GM15510 (cell line): ENCODE measurements at regions not wholly inside any gene's neighbourhood (a gene's known extent, or its start where the extent isn't known, plus 50 kb on each side); places are given as distances from the start of the nearest gene placed in this dataset.

ENCODE experiments used
- POLR2A ChIP-seq: IDR thresholded peaks from 3 replicates; pipeline ENCODE4 v1.6.1; 2011; ENCODE audit warnings: borderline replicate concordance; ENCODE audit not compliant: insufficient read length; ENCODE audit errors: extremely low read depth

DNA sequence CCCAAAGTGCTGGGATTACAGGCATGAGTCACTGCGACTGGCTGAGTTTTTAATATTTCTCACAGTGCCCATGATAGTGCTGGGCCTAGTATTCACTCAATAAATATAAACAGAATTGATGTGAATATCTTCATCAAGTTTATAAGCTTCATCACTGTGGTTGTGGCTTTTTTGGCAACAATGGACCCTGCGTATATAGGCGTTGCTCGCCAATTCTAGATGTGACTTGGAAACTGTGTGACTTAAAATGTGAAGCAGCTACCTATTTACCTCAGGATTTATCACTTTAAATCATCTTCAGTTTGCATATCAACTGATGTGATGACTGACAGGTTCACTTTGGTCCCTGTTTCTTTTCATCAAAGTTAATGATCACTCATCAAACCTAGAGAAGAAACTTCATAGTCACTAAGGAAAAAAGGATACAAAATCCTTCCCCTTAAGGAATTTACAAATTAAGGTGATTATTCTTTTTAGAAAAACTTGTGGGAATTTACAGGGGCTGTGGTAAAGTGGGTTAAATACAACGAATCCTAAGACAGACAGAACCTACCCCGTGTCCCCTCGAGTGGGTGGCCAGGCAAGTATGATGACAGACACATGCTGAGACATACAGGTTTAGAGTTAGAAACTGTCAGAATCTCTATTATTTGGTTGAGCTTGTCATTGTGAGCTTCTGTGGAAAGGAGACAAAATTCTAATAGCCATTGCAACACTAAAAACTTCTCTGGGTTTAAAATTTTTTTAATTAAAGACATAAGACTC lies 101.3 kb downstream of the AKAP11 start:
- TF ChIP-seq POLR2A = no peak

DNA sequence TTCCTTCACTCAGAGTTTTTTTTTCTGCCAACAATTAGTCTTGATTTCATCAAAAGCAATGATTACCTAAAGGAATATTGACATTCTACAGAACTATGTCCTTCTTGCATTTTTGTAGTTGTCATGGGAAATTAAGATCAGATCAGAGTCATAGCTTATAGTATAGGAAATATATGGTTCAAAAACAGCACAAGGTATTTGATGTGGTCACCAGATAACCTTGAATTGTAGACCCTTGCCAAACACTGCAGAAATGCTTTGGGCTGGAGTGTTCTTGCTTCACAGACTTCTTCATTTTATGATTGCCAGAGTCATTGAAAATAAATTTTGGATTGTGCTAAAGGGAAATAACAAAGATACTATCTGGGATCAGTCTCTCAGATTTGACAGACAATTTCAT lies 103.7 kb downstream of the AKAP11 start:
- TF ChIP-seq POLR2A = no peak

DNA sequence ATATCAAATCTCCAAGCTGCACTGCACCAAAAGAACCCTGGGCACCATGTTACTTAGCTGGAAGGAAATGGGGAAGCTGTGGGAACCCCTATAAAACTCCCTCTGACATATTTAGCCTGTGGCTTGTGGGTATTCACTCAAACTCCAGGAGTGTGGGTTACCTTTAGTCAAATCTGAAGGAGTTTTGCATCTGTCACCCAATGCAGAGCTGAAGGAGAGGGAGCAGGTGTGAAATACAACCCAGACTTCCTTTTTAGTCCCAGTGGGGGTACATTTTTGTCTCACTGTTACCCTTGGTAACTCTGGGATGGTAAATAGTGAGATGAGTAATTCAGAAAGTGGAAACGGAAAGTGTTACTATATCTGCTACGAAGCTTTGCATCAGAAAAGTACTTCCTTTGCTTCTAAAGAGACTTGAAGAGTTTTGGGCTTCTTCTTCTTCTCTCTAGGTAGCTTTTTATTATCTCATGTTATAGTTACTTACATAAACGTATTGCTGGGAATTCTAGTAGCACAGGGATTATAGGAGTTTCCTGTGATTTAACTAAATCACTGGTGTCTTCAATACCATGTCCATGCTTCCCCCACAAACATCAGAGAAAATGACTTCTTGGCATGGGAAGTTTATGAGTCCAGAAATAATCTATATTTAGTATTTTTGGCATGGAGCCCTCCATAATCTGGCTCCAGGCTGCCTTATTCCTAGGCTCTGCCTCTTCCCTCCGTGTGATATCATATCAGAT lies 105.9 kb downstream of the AKAP11 start:
- no peak for TF ChIP-seq POLR2A

DNA sequence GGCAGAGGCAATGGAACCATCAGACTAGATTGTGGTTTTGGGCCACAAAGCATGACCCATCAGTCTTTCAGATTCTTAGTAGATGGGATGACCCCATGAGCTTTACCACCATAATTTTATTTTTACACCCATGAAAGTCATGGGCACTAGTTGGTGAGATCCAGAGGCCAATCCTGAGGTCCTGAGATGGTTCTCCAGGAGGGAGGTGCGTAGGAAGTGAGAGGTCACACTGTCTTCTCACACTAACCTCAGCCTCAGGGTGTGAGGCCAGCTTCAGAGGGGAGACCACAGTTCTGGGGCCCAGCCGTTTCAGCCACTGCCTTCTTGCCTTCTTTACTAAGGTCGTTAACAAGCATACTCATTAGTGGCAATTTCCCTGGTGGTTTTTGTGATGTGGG lies 106.4 kb downstream of the AKAP11 start:
- peak; percentile 31 for TF ChIP-seq POLR2A

DNA sequence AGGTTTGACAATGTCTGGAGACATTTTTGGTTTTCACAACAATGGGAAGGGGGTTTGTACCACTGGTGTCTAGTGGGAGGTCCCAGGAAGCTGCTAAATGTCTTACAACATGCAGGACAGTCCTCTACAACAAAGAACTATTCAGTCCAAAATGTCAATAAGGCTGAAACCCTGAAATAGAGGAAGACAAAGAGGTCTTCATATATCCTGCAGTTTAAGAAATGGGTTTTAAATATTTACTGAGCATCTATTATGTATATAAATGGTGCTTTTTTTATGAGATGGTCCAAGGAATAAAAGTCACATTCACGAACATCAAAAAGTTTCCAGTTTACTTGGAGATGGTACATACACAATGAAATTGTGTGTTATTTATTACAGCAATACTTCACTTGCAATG lies 107.3 kb downstream of the AKAP11 start:
- no peak for TF ChIP-seq POLR2A

DNA sequence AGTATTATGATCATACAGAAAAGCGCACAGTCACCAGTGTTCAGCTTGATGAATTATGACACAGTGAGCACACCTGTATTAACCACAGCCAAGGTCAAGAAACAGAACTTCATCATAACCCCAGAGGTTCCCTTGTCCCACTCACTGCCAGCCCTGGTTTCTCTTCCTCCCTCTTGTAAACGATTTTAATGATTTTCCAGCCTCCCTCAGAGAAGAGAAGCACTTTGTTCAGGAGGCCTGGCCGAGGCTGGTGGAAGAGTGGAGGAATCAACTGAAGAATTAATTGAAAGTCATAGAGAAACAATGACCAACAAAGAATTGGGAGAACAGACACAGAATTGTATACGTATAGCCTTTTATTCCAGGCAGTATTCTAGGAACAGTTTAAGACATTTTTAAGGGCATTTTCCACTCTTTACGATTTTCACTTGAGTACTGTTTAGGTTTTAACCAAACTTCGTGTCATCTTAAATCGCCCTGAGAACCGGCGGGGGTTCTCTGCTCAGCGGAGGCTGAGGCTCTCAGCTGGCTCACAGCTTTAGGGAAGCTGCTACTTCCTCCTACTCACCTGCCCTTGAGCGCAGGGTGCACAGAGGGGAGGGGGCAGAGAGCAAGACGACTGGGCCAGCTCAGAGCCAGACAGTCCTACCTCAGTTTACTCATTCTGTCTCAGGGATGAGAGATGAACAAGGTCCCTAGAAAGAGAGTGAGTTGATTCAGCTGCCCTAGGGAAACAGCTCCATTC lies 108.6 kb downstream of the AKAP11 start:
- no peak for TF ChIP-seq POLR2A

DNA sequence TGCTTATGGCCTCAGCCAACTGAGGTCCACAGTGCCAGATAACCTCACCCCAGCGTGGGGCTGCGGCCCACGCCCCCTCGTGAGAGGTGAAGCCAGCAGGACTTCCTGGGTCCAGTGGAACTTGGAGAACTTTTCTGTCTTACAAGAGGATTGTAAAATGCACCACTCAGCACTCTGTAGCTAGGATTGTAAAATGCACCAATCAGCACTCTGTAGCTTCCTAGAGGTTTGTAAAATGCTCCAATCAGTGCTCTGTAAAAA lies 109.1 kb downstream of the AKAP11 start:
- TF ChIP-seq POLR2A = no peak

DNA sequence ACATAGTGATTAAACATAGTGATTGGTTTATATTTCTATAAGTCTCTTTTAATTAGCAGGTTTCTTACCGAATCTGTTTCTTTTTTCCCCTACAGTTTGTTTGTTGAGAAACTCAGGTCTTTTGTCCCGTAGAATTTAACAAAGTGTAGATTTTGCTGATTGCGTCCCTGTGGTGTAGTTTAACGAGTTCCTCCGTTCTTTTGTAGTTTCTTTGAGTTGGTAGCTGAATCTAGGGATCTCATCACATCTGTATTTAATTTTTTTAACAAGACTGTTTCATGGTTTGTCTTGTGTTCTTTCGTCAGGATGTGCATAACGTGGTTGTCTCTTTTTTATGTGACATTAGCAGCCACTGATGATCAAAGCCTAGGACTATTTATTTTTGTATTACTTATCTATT lies 111.1 kb downstream of the AKAP11 start:
- TF ChIP-seq POLR2A = no peak

DNA sequence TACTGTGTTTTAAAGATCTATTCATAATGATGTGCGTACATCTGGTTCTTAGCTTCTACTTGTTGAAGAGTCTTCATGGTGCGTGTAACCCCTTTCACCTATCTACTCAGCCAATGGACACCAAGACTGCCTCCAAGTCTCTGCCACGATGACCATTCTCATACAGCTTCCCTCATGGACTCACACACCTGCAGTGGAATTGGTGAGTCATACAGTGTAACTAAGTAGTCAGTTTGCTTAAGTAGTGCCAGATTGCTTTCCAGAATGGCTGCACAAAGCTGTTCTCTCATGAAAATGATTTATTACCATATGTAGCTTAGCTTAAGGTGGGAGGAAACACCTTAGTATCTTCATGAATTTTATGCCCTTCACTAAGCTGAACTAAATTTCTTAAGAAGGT lies 112.3 kb downstream of the AKAP11 start:
- TF ChIP-seq POLR2A = no peak

DNA sequence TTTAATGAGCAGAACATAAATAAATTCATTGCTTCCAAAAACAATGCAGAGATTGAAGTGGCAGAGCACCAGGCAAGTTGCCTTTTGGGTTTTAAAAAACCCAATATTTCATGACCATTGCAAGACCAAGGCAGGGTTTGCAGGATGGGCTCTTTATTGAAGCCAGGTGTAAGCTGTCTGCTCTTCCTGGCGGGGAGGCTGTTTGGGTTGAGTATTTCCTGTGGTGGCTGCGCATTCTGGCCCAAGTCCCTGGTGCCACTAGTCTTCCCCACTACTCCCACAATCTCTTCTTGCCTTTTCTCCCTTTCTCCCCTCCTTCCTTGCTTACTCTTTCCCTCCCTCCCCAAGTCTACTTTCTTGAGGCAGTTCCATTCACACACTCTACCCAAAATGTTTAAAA lies 116.4 kb downstream of the AKAP11 start:
- TF ChIP-seq POLR2A = no peak

DNA sequence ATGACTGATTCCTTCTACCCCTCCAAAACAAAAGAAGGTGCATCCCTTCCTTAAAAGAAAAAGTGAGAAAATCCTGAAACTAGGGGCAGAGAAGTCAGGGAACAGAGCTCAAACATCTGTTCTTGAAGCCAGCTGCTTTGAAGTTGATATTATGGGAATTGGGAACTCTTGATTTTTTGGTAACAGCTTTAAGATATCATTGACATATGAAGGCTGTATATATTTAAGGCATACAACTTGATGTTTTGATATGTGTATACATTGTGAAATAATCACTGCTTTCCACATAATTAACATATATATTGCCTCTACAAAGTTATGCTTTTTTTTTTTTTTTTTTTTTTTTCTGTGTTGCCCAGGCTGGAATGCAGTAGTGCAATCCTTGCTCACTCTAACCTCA lies 117.1 kb downstream of the AKAP11 start:
- no peak for TF ChIP-seq POLR2A

DNA sequence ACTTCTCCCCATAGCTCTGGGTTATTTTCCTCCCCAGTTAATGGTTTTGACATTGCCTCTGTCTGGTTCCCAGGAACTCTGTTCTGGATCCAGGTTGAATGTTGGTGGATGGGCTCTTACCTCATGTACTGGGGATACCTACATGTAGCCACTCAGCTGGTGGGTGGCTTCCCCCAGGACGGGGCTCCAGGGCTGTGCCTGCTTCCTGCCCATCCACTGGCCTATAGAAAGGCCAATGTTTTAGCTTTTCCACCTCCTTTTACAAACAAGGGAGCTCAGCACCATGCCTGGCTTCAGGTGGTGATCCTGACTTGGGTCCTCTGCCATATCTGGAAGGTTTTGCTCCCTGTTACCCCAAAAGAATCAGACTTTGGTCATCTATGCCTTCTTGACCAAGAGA lies 120.2 kb downstream of the AKAP11 start:
- no peak for TF ChIP-seq POLR2A

DNA sequence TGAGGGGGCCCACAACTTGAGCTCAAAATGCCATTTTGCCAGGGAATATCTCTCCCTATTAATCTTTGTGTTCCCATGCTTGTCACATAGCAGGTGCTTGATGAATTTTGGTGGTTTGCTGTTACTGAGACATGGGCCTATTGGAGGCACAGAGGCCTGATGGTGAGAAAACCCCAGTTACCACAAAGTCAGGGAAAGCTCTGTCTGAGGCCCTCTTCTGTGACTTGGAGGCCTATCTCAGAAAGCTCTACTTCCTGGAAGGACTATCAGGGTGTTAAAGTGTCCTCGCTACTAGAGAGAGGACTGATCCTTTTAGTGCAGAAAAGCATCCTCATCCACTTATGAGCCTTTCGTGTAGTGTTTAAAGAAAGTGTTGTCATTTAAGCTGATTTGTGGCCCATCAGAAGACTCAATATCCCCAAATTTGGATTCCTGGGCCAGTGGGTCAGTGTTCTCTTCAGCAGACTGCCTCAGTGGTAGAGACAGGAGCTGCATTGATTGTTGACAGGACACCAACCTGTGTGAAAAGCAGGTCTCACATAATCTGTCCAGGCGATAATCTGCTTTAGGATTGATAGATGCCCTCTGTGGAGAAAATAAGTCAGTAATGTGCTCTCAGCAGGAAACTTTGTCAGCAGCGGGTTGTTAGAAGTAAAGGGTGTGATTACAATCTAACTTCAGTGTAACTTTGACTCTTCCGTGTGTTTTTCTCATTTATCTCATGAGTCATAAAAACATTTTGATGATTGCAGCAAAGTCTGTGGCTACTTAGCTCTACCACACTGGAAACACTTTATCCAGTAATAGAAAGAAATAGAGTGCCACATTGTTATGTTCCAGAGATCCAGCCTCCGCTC lies 121.0 kb downstream of the AKAP11 start:
- TF ChIP-seq POLR2A = no peak

DNA sequence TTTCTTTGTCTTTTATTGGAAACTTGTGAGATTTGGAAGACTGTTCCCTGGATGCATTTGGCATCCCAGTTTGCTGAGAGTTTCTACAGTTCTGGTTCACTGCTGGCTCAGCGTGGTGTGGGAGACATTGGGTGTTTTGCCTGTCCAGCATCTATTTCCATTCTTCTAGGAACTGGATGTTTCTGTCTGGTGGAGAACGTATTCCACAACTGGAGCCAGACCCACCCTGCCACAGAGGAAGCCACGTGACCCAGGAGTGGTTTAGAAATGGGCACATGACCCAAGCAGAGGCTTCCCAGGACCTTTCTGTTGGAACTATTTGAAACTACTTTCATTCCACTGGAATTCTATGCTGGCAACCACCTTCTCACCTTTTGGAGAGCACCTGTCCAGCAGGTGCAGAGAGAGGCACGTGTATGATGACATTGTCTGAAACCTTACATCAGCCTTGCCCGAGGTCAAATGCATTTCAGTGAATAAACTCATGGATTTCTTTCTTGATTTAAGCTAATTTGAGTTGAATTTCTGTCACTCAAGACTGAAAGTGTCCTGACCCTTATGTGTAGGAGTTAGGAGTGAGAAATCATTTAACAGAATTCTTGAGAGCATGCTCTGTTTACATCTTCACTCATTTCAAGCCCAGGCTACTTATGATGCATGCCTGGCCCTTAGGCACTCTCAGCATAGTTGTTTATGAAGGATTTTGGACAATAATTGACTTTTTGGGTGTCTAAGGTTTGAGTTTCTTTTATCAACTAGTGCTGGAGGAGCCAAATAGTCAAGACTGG lies 121.8 kb downstream of the AKAP11 start:
- TF ChIP-seq POLR2A = no peak

DNA sequence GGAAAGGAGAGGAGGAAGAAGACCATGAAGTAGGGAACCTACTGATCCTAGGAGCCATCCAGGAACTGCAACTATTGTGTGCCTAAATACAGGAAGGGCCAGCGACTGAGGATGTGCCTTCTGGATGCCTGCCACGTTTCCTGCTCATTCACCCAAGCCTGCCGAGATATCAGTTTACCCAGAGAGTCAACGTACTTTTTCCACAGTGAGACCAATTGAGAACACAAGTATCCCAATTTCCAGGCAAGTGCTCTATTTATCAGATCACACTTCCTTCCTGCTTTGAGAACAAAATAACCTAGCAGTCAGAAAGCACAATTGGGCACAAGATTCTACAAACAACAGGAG lies 122.4 kb downstream of the AKAP11 start:
- no peak for TF ChIP-seq POLR2A

DNA sequence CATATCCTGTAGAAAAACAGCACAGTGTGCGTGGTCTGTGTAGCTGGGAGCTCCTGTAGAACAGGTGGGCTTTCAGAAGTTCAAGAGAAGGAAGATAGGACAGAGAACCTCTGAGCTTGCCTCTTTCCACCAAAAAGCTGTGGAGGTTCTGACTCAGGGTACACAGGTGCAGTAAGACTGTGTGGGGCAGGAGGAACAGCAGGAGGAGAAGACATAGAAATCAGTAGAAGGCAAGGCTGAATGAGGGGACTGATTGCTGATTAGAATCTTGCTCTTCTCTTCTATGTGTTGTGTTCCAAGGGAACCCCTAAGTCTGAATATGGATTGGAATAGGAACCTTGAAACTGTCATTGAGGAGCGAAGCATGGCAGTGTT lies 122.7 kb downstream of the AKAP11 start:
- TF ChIP-seq POLR2A = no peak
